GM23248 (cell line): ENCODE measurements at regions not wholly inside any gene's neighbourhood (a gene's known extent, or its start where the extent isn't known, plus 50 kb on each side); places are given as distances from the start of the nearest gene placed in this dataset.

Source experiments
- EZH2 ChIP-seq: fragments of 200-600 bp; sonication (generic); IDR thresholded peaks from 2 replicates; pipeline ENCODE4 v1.6.1; 2018; ENCODE audit warnings: antibody characterized with exemption, mild to moderate bottlenecking; ENCODE audit not compliant: insufficient read depth, poor library complexity, severe bottlenecking
- EZH2phosphoT487 ChIP-seq: fragments of 200-600 bp; sonication (generic); IDR thresholded peaks from 2 replicates; pipeline ENCODE4 v1.6.1; 2018; ENCODE audit warnings: antibody characterized with exemption, moderate library complexity, mild to moderate bottlenecking, low read depth; ENCODE audit not compliant: insufficient read depth

DNA sequence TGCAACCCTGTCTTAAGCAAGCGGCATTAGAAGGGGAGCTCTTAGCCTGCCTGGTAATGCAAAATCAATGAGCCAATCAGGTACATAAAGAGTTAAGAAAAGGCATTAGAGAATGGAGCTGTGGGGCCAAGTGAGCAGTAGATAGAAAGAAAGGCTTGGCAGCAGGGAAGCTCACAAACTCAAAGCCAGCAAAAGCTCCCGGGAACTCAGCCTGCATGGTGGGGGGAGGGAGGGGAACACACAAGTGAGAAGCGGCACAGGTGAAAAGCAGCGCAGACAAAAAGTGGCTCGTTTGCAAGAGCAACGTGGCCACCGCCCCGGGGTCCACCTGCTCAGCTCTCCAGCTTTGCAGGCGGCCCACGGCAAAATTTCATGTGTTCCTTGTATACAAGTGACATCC is 818.5 kb downstream of the FAM133A start:
- TF ChIP-seq EZH2, result no peak
- TF ChIP-seq EZH2phosphoT487, result no peak
